ENCODE measurements at regions not wholly inside any gene's neighbourhood (a gene's known extent, or its start where the extent isn't known, plus 50 kb on each side); places are given as distances from the start of the nearest gene placed in this dataset.

DNA sequence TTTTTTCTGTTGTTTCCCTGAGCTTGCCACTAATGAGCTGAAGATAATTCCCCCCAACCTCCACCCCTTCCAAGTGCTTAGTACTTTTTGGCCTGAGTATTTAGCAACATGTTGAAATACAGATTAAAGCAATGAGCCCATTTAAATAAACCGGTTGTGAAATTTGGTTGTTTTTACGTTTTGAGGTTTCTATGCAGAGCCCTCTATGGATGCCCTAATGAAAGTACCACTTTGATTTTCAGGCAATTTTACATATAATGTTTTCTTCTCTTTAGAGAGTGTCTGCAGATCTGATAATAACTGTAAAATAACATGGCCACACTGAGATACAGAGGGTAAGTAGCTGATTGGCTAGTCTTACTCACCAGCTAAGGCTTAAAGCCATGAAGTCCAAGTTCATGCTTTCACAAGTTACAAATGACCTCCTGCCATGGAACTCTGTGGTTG, 139.4 kb upstream of the SLC7A14 start:
- POLR2A ChIA-PET = no interaction called here
- H3K27ac ChIP-seq (ENCODE audit: extremely low read depth, low read depth, low read length) = no peak overlapping the region
- H3K4me3 ChIP-seq (ENCODE audit: low read depth, low read length) = no peak overlapping the region
- TF ChIP-seq ZNF350 (tag by site-specific recombination; IDR thresholded peaks at IDR 0.05) (no peak), ZNF768 (tag by site-specific recombination; IDR thresholded peaks at IDR 0.05) (no peak), ZNF660 (tag by site-specific recombination; IDR thresholded peaks at IDR 0.05) (no peak)
- CTCF ChIA-PET = no interaction called here
- no peaks in the 10 kb centered on the region for H3K36me3 ChIP-seq (ENCODE audit: control insufficient read depth in 2 of 2, insufficient read depth in 1 of 2, low read length in 2 of 2)
- no peaks in the 10 kb centered on the region for H3K9me3 ChIP-seq (ENCODE audit: control insufficient read depth, insufficient read depth, low read depth, low read length)
- H3K4me1 ChIP-seq (ENCODE audit: control insufficient read depth, insufficient read depth, low read length) = no peaks in the 10 kb centered on the region

DNA sequence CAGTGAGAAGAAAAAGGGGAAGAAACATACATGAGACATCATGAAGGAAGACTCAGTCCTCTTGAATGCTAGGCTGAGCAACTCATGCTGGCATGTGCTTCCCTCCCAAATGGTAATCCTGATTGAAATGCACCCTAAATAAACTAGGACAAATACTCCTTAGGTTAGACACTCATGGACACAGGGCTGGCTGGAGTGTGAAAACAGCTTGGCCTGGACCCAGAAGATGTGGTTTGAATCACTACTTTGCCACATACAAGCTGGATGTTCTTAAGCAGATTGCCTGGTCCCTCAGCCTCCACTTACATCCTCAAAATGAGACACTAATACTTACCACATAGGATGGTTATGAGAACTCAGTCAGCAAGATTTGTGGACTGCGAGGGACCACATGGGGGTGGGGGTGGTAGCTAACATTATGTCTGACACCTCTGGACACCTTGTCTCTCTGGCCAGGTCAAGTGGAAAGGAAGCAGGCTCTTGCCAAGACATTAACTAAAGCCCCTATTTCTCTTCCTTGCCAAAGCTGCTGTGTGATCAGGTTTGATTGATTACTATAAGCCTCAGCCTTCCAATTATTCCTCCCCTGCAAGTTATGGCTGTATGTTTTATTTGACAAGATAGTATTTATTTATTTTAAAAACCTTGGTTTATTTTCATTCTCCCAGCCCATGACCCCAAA, 138.9 kb upstream of the SLC7A14 start:
- Histone ChIP-seq H3K9me3 (ENCODE audit: control insufficient read depth, insufficient read depth, low read depth, low read length) (no peaks in the 10 kb centered on the region), H3K27ac (ENCODE audit: extremely low read depth, low read depth, low read length) (no peak overlapping the region), H3K4me1 (ENCODE audit: control insufficient read depth, insufficient read depth, low read length) (no peaks in the 10 kb centered on the region), H3K36me3 (ENCODE audit: control insufficient read depth in 2 of 2, insufficient read depth in 1 of 2, low read length in 2 of 2) (no peaks in the 10 kb centered on the region), H3K4me3 (ENCODE audit: low read depth, low read length) (no peak overlapping the region)
- ChIA-PET CTCF (no interaction called here), POLR2A (no interaction called here)
- TF ChIP-seq ZNF626 (tag by site-specific recombination; IDR thresholded peaks at IDR 0.05) (no peak), ZNF311 (tag by site-specific recombination; IDR thresholded peaks at IDR 0.05; ENCODE audit: borderline replicate concordance) (no peak), ZNF530 (tag by site-specific recombination; IDR thresholded peaks at IDR 0.05; ENCODE audit: low read depth) (no peak)
- TF ChIP-seq, protein P1, sequence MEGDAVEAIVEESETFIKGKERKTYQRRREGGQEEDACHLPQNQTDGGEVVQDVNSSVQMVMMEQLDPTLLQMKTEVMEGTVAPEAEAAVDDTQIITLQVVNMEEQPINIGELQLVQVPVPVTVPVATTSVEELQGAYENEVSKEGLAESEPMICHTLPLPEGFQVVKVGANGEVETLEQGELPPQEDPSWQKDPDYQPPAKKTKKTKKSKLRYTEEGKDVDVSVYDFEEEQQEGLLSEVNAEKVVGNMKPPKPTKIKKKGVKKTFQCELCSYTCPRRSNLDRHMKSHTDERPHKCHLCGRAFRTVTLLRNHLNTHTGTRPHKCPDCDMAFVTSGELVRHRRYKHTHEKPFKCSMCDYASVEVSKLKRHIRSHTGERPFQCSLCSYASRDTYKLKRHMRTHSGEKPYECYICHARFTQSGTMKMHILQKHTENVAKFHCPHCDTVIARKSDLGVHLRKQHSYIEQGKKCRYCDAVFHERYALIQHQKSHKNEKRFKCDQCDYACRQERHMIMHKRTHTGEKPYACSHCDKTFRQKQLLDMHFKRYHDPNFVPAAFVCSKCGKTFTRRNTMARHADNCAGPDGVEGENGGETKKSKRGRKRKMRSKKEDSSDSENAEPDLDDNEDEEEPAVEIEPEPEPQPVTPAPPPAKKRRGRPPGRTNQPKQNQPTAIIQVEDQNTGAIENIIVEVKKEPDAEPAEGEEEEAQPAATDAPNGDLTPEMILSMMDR (tag by site-specific recombination; IDR thresholded peaks at IDR 0.05) = no peak
- TF ChIP-seq, protein P2, sequence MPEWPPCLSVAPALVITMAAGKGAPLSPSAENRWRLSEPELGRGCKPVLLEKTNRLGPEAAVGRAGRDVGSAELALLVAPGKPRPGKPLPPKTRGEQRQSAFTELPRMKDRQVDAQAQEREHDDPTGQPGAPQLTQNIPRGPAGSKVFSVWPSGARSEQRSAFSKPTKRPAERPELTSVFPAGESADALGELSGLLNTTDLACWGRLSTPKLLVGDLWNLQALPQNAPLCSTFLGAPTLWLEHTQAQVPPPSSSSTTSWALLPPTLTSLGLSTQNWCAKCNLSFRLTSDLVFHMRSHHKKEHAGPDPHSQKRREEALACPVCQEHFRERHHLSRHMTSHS (tag by site-specific recombination; IDR thresholded peaks at IDR 0.05) = no peak

DNA sequence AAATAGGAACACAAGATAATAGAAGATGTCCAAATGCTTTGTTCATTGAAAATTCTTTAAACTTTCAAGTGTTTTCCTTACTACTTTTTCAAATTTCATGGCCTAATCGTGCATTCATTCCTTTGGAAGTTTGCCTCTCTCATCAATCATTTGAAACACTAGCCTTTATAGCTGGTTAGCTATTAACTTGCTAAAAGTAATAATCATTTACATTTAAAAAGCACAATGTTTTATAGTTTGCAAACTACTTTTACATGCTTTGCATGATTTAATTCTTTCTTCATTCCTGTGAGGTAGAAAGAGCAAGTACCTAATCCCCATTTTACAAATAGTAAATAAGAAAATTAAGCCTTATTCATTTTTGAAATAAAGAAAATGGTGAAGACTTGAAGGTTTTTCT, 137.4 kb upstream of the SLC7A14 start:
- H3K36me3 ChIP-seq (ENCODE audit: control insufficient read depth in 2 of 2, insufficient read depth in 1 of 2, low read length in 2 of 2) = no peaks in the 10 kb centered on the region
- H3K9me3 ChIP-seq (ENCODE audit: control insufficient read depth, insufficient read depth, low read depth, low read length) = no peaks in the 10 kb centered on the region
- no peak overlapping the region for H3K27ac ChIP-seq (ENCODE audit: extremely low read depth, low read depth, low read length)
- POLR2A ChIA-PET = no interaction called here
- H3K4me3 ChIP-seq (ENCODE audit: low read depth, low read length) = no peak overlapping the region
- H3K4me1 ChIP-seq (ENCODE audit: control insufficient read depth, insufficient read depth, low read length) = no peaks in the 10 kb centered on the region
- CTCF ChIA-PET = no interaction called here
- TF ChIP-seq ZFP69B (tag by site-specific recombination; IDR thresholded peaks at IDR 0.05) = no peak
- no peak for TF ChIP-seq ZNF76 (tag by site-specific recombination; IDR thresholded peaks at IDR 0.05; ENCODE audit: borderline replicate concordance, low read depth)
- TF ChIP-seq ZNF596 (tag by site-specific recombination; IDR thresholded peaks at IDR 0.05) = no peak
- no peak for TF ChIP-seq ZNF121 (tag by site-specific recombination; IDR thresholded peaks at IDR 0.05)
- TF ChIP-seq ZIC2 (tag by site-specific recombination; IDR thresholded peaks at IDR 0.05) = no peak
- no peak for TF ChIP-seq ZSCAN30 (tag by site-specific recombination; IDR thresholded peaks at IDR 0.05)
- TF ChIP-seq ZNF548 (tag by site-specific recombination; IDR thresholded peaks at IDR 0.05) = no peak
- TF ChIP-seq KLF10 (tag by site-specific recombination; IDR thresholded peaks at IDR 0.05) = no peak
- TF ChIP-seq ZFP41 (tag by site-specific recombination; IDR thresholded peaks at IDR 0.05; ENCODE audit: borderline replicate concordance) = no peak
- no peak for TF ChIP-seq KLF7 (tag by site-specific recombination; IDR thresholded peaks at IDR 0.05; ENCODE audit: borderline replicate concordance)
- no peak for TF ChIP-seq ZNF433 (tag by site-specific recombination; IDR thresholded peaks at IDR 0.05; ENCODE audit: low read depth)
- no peak for TF ChIP-seq ZNF747 (tag by site-specific recombination; IDR thresholded peaks at IDR 0.05)
- TF ChIP-seq ZNF776 (tag by site-specific recombination; IDR thresholded peaks at IDR 0.05; ENCODE audit: borderline replicate concordance) = no peak
- TF ChIP-seq, protein P3, sequence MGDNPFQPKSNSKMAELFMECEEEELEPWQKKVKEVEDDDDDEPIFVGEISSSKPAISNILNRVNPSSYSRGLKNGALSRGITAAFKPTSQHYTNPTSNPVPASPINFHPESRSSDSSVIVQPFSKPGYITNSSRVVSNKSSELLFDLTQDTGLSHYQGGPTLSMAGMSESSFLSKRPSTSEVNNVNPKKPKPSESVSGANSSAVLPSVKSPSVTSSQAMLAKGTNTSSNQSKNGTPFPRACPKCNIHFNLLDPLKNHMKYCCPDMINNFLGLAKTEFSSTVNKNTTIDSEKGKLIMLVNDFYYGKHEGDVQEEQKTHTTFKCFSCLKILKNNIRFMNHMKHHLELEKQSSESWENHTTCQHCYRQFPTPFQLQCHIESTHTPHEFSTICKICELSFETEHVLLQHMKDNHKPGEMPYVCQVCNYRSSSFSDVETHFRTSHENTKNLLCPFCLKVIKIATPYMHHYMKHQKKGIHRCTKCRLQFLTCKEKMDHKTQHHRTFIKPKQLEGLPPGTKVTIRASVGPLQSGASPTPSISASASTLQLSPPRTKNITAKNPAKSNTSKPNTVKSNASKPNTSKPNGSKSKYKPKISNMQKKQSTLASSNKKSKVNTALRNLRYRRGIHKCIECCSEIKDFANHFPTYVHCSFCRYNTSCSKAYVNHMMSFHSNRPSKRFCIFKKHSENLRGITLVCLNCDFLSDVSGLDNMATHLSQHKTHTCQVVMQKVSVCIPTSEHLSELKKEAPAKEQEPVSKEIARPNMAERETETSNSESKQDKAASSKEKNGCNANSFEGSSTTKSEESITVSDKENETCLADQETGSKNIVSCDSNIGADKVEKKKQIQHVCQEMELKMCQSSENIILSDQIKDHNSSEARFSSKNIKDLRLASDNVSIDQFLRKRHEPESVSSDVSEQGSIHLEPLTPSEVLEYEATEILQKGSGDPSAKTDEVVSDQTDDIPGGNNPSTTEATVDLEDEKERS (tag by site-specific recombination; IDR thresholded peaks at IDR 0.05) = no peak
- TF ChIP-seq, protein P4, sequence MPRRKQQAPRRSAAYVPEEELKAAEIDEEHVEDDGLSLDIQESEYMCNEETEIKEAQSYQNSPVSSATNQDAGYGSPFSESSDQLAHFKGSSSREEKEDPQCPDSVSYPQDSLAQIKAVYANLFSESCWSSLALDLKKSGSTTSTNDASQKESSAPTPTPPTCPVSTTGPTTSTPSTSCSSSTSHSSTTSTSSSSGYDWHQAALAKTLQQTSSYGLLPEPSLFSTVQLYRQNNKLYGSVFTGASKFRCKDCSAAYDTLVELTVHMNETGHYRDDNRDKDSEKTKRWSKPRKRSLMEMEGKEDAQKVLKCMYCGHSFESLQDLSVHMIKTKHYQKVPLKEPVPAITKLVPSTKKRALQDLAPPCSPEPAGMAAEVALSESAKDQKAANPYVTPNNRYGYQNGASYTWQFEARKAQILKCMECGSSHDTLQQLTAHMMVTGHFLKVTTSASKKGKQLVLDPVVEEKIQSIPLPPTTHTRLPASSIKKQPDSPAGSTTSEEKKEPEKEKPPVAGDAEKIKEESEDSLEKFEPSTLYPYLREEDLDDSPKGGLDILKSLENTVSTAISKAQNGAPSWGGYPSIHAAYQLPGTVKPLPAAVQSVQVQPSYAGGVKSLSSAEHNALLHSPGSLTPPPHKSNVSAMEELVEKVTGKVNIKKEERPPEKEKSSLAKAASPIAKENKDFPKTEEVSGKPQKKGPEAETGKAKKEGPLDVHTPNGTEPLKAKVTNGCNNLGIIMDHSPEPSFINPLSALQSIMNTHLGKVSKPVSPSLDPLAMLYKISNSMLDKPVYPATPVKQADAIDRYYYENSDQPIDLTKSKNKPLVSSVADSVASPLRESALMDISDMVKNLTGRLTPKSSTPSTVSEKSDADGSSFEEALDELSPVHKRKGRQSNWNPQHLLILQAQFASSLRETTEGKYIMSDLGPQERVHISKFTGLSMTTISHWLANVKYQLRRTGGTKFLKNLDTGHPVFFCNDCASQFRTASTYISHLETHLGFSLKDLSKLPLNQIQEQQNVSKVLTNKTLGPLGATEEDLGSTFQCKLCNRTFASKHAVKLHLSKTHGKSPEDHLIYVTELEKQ (tag by site-specific recombination; IDR thresholded peaks at IDR 0.05; ENCODE audit: borderline replicate concordance) = no peak

All from HEK293 (cell line).